GM23248 (cell line): ENCODE measurements at regions not wholly inside any gene's neighbourhood (a gene's known extent, or its start where the extent isn't known, plus 50 kb on each side); places are given as distances from the start of the nearest gene placed in this dataset.
"Not testable (repeated sequence)": the region's sequence is repeated elsewhere in the genome, so short reads cannot be mapped to it uniquely, and the experiment has no call there.

ENCODE experiments used
- DNase-seq: peaks from one replicate; pipeline ENCODE4 v3.0.0-alpha.2; 2015
- H2AFZ ChIP-seq: fragments of 200-600 bp; sonication (generic); 2 replicates; pipeline ENCODE4 v1.6.1; 2016; ENCODE audit warnings: antibody characterized with exemption
- H3F3A ChIP-seq: fragments of 200-600 bp; sonication (generic); 2 replicates; pipeline ENCODE4 v1.6.1; 2016; ENCODE audit warnings: mild to moderate bottlenecking, antibody characterized with exemption, mixed run types; ENCODE audit not compliant: insufficient read depth
- H3K27ac ChIP-seq: fragments of 200-600 bp; sonication (generic); 2 replicates; pipeline ENCODE4 v1.5.1; 2016; ENCODE audit warnings: mild to moderate bottlenecking
- H3K27me3 ChIP-seq: fragments of 200-600 bp; sonication (generic); replicated peaks from 2 replicates; pipeline ENCODE4 v1.6.1; 2016; ENCODE audit warnings: mild to moderate bottlenecking; ENCODE audit not compliant: insufficient read depth
- H3K36me3 ChIP-seq: fragments of 200-600 bp; sonication (generic); 2 replicates; pipeline ENCODE4 v1.6.1; 2016; ENCODE audit warnings: low read depth, mild to moderate bottlenecking
- H3K4me1 ChIP-seq: fragments of 200-600 bp; sonication (generic); 2 replicates; pipeline ENCODE4 v1.6.1; 2016; ENCODE audit warnings: mild to moderate bottlenecking; ENCODE audit not compliant: insufficient read depth
- H3K4me2 ChIP-seq: fragments of 200-600 bp; sonication (generic); one replicate; pipeline ENCODE4 v1.6.1; 2016; ENCODE audit warnings: mild to moderate bottlenecking; ENCODE audit not compliant: unreplicated experiment
- H3K4me3 ChIP-seq: fragments of 200-600 bp; sonication (generic); 2 replicates; pipeline ENCODE4 v1.5.1; 2016; ENCODE audit warnings: mild to moderate bottlenecking
- H3K79me2 ChIP-seq: fragments of 200-600 bp; sonication (generic); 2 replicates; pipeline ENCODE4 v1.6.1; 2016; ENCODE audit warnings: mild to moderate bottlenecking; ENCODE audit not compliant: insufficient read depth
- H3K9ac ChIP-seq: fragments of 200-600 bp; sonication (generic); 2 replicates; pipeline ENCODE4 v1.6.1; 2016; ENCODE audit warnings: mild to moderate bottlenecking
- H3K9me2 ChIP-seq: fragments of 200-600 bp; sonication (generic); 2 replicates; pipeline ENCODE4 v1.6.1; 2016; ENCODE audit warnings: mixed run types, mild to moderate bottlenecking, moderate library complexity; ENCODE audit not compliant: insufficient read depth
- H3K9me3 ChIP-seq: fragments of 200-600 bp; sonication (generic); one replicate; pipeline ENCODE4 v1.6.1; 2017; ENCODE audit warnings: low read depth
- H4K20me1 ChIP-seq: fragments of 200-600 bp; sonication (generic); 2 replicates; pipeline ENCODE4 v1.6.0; 2016; ENCODE audit not compliant: insufficient read depth
- EZH2 ChIP-seq: fragments of 200-600 bp; sonication (generic); IDR thresholded peaks from 2 replicates; pipeline ENCODE4 v1.6.1; 2018; ENCODE audit warnings: antibody characterized with exemption, mild to moderate bottlenecking; ENCODE audit not compliant: insufficient read depth, poor library complexity, severe bottlenecking
- EZH2phosphoT487 ChIP-seq: fragments of 200-600 bp; sonication (generic); IDR thresholded peaks from 2 replicates; pipeline ENCODE4 v1.6.1; 2018; ENCODE audit warnings: antibody characterized with exemption, moderate library complexity, mild to moderate bottlenecking, low read depth; ENCODE audit not compliant: insufficient read depth
- WGBS, 2 experiments: methylation state at CpG; one replicate each; pipeline ENCODE4 v1.1.6; 2015 to 2017; ENCODE audit warnings: low lambda C conversion rate in 2 of 2, low coverage in 1 of 2; ENCODE audit errors: missing lambda C conversion rate in 2 of 2; 5-methylcytosine and 5-hydroxymethylcytosine counted together
- in situ Hi-C: fragments of 300-500 bp; cut with MboI; formaldehyde crosslinking; loops from 2 replicates; pipeline ENCODE4 v1.15.0; 2020

- no peaks in the 10 kb centered on the region for H3F3A ChIP-seq
- no peaks in the 10 kb centered on the region for H3K4me1 ChIP-seq
- no peak overlapping the region for H2AFZ ChIP-seq
- 29 to 35% methylated on average over 1 of the region's 1 CpG for WGBS, 2 experiments
- no peaks in the 10 kb centered on the region for H3K36me3 ChIP-seq
- H3K9ac ChIP-seq = no peak overlapping the region
- no peak overlapping the region for H3K4me3 ChIP-seq
- in situ Hi-C loops = no loop called here
- H3K4me2 ChIP-seq = no peak overlapping the region
- no peaks in the 10 kb centered on the region for H3K9me3 ChIP-seq
- H3K27me3 ChIP-seq = no peaks in the 10 kb centered on the region
- H3K27ac ChIP-seq = no peak overlapping the region
- no peaks in the 10 kb centered on the region for H3K9me2 ChIP-seq
- H4K20me1 ChIP-seq = no peaks in the 10 kb centered on the region
- TF ChIP-seq EZH2 (no peak), EZH2phosphoT487 (no peak)
- no peaks in the 10 kb centered on the region for H3K79me2 ChIP-seq
- no peak for DNase-seq
These were observed 78.5 kb upstream of the PDHA2 start for GRCh38 chr4:95761426-95761825.

- H3K4me2 ChIP-seq, H4K20me1 ChIP-seq, H3K79me2 ChIP-seq, H3K9me3 ChIP-seq, H3K9ac ChIP-seq, H2AFZ ChIP-seq, in situ Hi-C loops, H3F3A ChIP-seq, H3K4me1 ChIP-seq, H3K27me3 ChIP-seq, H3K27ac ChIP-seq, H3K36me3 ChIP-seq, H3K9me2 ChIP-seq, H3K4me3 ChIP-seq, DNase-seq: not testable (repeated sequence)
- 0 to 3% methylated on average over 1 of the region's 1 CpG for WGBS, 2 experiments
These were observed 79.2 kb upstream of the PDHA2 start for GRCh38 chr4:95760646-95761045.

- TF ChIP-seq EZH2phosphoT487 (no peak), EZH2 (no peak)
- in situ Hi-C loops = no loop called here
These were observed 81.9 kb upstream of the PDHA2 start for GRCh38 chr4:95758001-95758400.

GRCh38 chr4:95754667-95755066 lies 85.2 kb upstream of the PDHA2 start:
- Histone ChIP-seq H3F3A (no peaks in the 10 kb centered on the region), H3K9ac (no peak overlapping the region), H3K27ac (no peak overlapping the region), H3K9me3 (no peaks in the 10 kb centered on the region), H3K36me3 (no peaks in the 10 kb centered on the region), H3K4me1 (no peaks in the 10 kb centered on the region), H3K27me3 (no peaks in the 10 kb centered on the region), H3K4me2 (no peak overlapping the region), H3K9me2 (no peaks in the 10 kb centered on the region), H2AFZ (no peak overlapping the region), H3K79me2 (no peaks in the 10 kb centered on the region), H4K20me1 (no peaks in the 10 kb centered on the region), H3K4me3 (no peak overlapping the region)
- in situ Hi-C loops = no loop called here
- TF ChIP-seq EZH2phosphoT487 (no peak), EZH2 (no peak)
- no peak for DNase-seq
- WGBS, 2 experiments = 0 to 1% methylated on average over 2 of the region's 2 CpGs

More at GRCh38 chr4:95758001-95758400, 81.9 kb upstream of the PDHA2 start:
- Histone ChIP-seq H3K27me3 (no peaks in the 10 kb centered on the region), H3K9me2 (no peaks in the 10 kb centered on the region), H3F3A (no peaks in the 10 kb centered on the region), H3K4me3 (no peak overlapping the region), H3K79me2 (no peaks in the 10 kb centered on the region), H3K4me1 (no peaks in the 10 kb centered on the region), H2AFZ (no peak overlapping the region), H3K4me2 (no peak overlapping the region), H3K9ac (no peak overlapping the region), H3K36me3 (no peaks in the 10 kb centered on the region), H4K20me1 (no peaks in the 10 kb centered on the region), H3K9me3 (no peaks in the 10 kb centered on the region), H3K27ac (no peak overlapping the region)
- no peak for DNase-seq

GRCh38 chr4:95749204-95749603 lies 90.7 kb upstream of the PDHA2 start:
- Histone ChIP-seq H3K27ac (no peak overlapping the region), H3F3A (no peaks in the 10 kb centered on the region), H2AFZ (no peak overlapping the region), H3K4me1 (no peaks in the 10 kb centered on the region), H3K9ac (no peak overlapping the region), H4K20me1 (no peaks in the 10 kb centered on the region), H3K4me2 (no peak overlapping the region), H3K9me3 (no peaks in the 10 kb centered on the region), H3K9me2 (no peaks in the 10 kb centered on the region), H3K4me3 (no peak overlapping the region), H3K36me3 (no peaks in the 10 kb centered on the region), H3K27me3 (no peaks in the 10 kb centered on the region), H3K79me2 (no peaks in the 10 kb centered on the region)
- WGBS, 2 experiments = 17 to 19% methylated on average over 3 of the region's 3 CpGs
- in situ Hi-C loops = no loop called here
- DNase-seq = no peak
- TF ChIP-seq EZH2phosphoT487 = no peak
- no peak for TF ChIP-seq EZH2
